GM12864 (cell line): ENCODE measurements at regions not wholly inside any gene's neighbourhood (a gene's known extent, or its start where the extent isn't known, plus 50 kb on each side); places are given as distances from the start of the nearest gene placed in this dataset.

Source experiments
- DNase-seq: peaks from one replicate; pipeline ENCODE4 v3.0.0-alpha.2; 2011; ENCODE audit warnings: low read depth
- H3K4me3 ChIP-seq: 2 replicates; pipeline ENCODE4 v1.5.1; 2011; ENCODE audit warnings: mild to moderate bottlenecking, low read depth, low read length, control low read depth
- TF ChIP-seq, protein P1 (sequence below): IDR thresholded peaks from 2 replicates; pipeline ENCODE4 v1.5.1; 2011; ENCODE audit warnings: low read depth, mild to moderate bottlenecking, moderate library complexity, low read length, control low read depth, inconsistent platforms; ENCODE audit errors: missing control alignments

DNA sequence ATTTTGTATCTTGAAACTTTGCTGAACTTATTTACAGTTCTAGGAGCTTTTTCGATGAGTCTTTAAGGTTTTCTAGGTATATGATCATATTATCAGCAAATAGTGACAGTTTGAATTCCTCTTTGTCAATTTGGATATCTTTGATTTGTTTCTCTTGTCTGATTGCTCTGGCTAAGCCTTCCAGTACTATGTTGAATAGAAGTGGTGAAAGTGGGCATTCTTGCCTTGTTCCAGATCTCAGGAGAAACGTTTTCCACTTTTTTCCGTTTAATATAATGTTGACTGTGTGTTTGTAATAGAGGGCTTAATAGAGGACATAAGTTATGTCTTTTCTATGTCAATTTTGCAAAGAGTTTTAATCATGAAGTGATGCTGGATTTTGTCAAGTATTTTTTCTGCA is 124.3 kb downstream of the ZNF280B start:
- no peak for DNase-seq
- TF ChIP-seq, protein P1, sequence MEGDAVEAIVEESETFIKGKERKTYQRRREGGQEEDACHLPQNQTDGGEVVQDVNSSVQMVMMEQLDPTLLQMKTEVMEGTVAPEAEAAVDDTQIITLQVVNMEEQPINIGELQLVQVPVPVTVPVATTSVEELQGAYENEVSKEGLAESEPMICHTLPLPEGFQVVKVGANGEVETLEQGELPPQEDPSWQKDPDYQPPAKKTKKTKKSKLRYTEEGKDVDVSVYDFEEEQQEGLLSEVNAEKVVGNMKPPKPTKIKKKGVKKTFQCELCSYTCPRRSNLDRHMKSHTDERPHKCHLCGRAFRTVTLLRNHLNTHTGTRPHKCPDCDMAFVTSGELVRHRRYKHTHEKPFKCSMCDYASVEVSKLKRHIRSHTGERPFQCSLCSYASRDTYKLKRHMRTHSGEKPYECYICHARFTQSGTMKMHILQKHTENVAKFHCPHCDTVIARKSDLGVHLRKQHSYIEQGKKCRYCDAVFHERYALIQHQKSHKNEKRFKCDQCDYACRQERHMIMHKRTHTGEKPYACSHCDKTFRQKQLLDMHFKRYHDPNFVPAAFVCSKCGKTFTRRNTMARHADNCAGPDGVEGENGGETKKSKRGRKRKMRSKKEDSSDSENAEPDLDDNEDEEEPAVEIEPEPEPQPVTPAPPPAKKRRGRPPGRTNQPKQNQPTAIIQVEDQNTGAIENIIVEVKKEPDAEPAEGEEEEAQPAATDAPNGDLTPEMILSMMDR, result no peak
- no peak overlapping the region for H3K4me3 ChIP-seq

DNA sequence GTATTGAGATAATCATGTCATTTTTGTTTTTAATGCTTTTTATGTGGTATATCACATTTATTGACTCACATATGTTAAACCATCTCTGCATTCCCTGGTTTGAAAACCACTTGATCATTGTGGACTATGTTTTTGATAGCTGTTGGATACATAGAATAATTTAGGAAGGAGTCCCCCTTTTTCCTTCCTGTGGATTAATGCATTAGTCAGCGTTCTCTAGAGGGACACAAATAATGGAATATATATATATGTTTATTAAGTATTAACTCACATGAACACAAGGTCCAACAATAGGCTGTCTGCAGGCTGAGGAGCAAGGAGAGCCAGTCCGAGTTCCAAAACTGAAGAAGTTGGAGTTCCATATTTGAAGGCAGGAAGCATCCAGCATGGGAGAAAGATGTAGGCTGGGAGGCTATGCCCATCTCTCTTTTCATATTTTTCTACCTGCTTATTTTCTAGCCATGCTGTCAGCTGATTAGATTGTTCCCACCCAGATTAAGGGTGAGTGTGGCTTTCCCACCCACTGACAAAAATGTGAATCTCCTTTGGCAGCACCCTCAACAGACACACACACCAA is 123.8 kb downstream of the ZNF280B start:
- TF ChIP-seq, protein P1, result no peak
- no peak for DNase-seq
- no peak overlapping the region for H3K4me3 ChIP-seq

DNA sequence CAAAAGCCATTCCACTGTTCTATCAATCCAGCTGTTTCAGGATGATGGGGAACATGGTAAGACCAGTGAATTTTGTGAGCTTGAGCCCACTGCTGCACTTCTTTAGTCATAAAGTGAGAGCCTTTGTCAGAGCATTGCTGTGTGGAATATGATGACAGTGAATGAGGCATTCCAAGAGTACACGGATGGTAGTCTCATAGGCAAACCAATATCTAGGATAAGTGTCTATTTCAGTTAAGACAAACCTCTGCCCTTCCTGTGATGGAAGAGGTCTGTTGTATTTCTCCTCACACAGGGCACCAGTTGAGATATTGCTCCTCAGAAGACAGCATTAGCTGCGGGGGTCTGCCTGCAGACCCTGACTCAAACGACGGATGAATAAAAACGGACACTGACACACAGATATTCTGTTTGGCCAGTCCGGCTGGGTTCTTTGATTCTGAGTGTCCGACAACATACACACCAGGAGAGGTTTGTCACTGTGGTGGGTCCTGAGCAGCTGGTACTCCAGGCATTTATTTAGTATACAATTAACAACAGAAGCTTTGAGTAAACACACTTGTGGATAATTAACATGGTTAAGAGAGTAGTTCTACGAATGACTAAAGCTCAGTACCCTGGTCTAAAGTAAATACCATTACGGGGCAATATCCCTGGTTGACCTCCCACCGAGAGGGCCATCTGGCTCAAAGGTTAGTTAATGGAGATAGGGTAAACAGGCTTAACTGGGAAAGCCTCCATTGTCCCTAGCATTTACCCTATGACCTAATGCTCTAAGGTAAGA is 121.7 kb downstream of the ZNF280B start:
- DNase-seq, result no peak
- TF ChIP-seq, protein P1, result no peak

DNA sequence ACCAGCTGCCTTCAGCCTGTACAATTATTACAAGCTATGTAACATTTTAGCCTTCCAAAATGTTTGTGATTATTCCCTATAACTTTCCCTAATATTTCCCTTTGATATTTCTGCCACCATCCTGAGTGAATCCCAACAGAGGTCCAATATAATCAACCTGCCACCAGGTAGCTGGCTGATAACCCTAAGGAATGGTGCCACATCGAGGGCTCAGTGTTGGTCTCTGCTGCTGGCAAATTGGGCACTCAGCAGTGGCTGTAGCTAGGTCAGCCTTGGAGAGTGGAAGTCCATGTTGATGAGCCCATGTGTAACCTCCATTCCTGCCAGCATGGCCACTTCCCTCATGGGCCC is 121.2 kb downstream of the ZNF280B start:
- DNase-seq, result no peak
- no peak overlapping the region for H3K4me3 ChIP-seq
- TF ChIP-seq, protein P1, result no peak

More for the DNA sequence above, 121.7 kb downstream of the ZNF280B start:
- H3K4me3 ChIP-seq, result no peak overlapping the region

DNA sequence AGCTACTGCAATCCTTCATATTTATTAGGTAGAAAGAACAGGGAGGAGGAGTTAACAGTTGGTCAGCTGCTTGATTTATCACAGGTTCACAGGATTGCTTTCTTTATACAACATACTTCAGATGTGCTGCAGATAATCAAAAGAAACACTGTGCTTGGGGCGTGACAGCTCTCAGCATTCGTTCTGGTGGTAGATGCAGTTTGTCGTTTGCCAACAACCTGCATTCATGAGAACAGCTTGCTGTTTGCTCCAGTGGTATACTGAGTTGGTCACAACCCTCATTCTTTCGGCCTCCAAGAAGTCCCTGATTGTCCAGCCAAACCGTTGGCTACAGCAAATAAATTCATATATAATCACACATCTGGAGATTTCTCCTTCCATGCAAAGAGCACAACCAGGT is 120.5 kb downstream of the ZNF280B start:
- DNase-seq, result no peak
- H3K4me3 ChIP-seq, result no peak overlapping the region
- TF ChIP-seq, protein P1, result no peak

DNA sequence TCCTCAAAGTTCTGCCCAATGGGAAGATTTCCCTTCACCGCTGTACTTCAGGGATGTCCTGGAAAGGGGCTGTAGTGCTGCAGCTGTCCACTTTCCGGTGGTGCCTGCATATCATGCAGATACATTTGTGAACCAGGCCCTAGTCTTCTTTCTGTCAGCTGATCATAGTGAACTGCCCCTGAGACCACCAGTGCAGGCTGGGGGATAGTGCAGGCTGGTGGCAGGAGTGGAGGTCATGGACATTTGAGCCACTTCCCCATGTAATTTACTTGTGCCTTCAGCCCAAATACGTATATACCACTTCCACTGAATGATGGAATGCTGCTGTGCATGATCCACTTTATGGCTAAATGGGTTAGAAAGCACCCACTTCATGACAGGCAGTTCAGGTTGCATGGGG is 120.0 kb downstream of the ZNF280B start:
- TF ChIP-seq, protein P1, result no peak
- no peak overlapping the region for H3K4me3 ChIP-seq
- DNase-seq, result no peak

DNA sequence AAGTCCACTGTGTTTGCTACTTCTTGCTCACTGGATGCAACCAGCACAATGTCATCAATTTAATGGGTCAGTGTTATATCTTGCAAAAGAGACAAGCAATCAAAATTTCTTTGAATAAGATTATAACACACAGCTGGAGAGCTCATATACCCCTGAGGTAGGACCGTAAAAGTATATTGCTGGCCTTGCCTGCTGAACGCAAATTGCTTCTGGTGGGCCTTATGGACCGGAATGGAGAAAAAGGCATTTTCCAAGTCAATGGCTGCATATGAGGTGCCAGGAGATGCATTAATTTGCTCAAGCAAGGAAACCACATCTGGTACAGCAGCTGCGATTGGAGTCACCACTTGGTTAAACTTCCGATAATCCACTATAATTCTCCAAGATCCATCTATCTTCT is 119.1 kb downstream of the ZNF280B start:
- no peak overlapping the region for H3K4me3 ChIP-seq
- TF ChIP-seq, protein P1, result no peak
- no peak for DNase-seq
